ENCODE measurements at regions not wholly inside any gene's neighbourhood (a gene's known extent, or its start where the extent isn't known, plus 50 kb on each side); places are given as distances from the start of the nearest gene placed in this dataset.
"Not testable (repeated sequence)": the region's sequence is repeated elsewhere in the genome, so short reads cannot be mapped to it uniquely, and the experiment has no call there.

DNA sequence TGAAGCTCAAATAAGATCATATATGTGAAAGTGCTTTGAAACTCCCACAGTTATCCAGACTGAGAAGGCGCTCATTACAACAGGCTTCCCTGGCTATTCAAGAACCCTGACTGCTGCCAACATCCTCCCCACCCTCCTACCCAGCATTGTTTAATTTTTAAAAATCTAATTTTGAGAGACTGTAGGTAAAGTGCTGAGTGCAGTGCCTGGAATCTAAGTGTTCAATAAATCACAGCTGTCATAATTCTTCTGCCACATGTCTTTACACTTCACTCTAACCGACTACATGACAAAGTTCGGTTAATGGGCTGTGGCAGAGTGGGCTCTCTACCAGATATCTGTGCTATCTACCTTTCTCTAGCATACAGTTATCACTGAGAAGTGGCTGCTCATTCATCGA is 255.6 kb upstream of the C9orf72 start:
- DNase-seq: no peak

DNA sequence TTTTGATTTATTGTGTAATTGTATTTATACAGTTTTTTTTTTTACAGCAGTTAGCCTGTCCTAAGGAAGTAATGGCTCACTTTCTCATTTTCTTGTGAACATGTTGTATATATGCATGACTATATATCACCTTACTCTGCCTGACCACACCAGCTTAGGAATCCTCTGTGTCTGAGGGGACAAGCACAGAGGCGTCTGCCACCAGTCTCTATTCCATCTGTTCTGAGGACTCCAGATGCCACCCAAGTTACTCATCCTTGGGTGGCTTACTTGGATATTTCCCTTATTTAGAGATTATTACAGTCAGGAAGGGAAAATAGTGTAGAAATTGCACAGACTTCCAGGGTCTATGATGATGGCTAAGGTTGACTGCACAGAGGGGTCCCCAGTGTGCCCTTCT is 256.3 kb upstream of the C9orf72 start:
- DNase-seq: no peak

DNA sequence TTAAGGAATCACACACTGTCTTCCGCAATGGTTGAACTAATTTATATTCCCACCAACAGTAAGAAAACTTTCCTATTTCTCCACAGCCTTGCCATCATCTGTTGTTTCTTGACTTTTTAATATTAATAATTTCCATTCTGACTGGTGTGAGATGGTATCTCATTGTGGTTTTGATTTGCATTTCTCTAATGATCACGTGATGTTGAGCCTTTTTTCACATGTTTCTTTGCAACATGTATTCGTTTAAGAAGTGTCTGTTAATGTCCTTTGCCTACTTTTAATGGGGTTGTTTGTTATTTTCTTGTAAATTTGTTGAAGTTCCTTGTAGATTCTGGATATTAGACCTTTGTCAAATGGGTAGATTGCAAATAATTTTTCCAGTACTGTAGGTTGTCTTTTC is 258.8 kb upstream of the C9orf72 start:
- not testable (repeated sequence) for DNase-seq

DNA sequence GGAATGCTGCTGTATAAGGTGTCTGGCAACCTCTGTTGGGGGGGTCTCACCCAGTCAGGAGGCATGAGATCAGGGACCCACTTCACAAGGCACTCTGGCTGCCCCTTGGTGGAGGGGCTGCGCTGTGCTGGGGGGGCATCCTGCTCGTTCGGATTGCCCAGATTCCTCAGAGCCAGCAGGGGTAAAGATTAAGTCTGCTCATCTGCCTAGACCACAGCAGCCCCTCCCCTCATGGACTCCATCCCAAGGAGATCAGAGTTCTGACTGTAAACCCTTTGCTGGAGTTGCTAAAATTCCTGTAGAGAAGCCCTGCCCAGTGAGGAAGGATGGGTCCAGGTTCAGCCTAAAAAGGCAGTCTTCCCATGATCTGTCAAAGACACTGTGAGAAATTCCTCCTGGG is 262.0 kb upstream of the C9orf72 start:
- no peak for DNase-seq

DNA sequence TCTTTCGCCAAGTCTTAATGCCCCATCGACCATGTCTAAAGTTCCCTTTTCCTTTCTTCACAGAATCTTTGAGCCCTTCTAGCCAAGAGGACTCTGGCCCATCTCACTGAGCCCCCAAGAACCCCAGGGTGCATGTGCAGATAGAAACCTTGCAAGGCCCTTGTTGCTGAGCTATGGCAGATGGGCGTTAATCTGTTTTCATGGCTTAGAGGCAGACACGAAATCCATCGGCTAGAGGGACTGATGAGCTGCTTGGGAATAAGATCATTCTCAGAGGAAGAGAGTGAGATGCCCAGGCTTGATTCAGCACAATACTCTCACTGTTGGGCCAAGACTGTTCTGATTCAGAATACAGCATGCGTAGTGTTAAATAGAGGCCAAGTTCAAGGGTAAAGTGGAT is 262.5 kb upstream of the C9orf72 start:
- no peak for DNase-seq

DNA sequence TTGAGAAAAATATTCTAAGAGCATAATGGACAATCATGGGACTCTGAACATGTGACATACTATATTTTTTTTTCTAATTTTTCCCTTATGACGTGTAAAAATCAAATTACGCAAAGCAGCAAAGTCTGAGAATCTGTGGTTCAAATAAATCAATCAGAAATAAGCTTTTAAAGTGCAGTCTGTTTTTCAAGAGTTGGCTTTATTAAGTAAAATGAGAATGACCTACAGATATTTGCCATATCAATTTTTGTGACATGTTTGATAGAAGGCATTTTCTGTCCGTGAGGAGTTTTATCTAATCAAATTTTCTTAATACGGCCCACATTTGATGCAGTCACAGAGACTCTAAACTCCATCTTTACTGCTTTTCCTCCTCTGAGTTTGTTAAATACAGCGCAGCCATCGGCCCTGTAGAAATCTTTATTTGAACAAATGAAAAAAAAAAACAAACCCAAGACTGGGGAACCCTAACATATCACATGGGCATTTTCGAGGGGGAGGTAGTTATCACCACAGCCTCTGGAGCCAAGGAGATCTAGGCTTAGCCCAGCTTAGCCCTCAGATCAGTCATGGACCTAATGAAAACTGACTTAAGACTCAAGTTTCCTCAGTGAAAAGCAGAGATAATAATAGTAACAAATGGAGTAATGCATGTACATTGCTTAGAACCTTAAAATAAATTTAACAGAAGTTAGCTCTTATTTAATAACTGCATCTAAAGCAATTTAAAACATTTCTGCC is 263.6 kb upstream of the C9orf72 start:
- DNase-seq: no peak

DNA sequence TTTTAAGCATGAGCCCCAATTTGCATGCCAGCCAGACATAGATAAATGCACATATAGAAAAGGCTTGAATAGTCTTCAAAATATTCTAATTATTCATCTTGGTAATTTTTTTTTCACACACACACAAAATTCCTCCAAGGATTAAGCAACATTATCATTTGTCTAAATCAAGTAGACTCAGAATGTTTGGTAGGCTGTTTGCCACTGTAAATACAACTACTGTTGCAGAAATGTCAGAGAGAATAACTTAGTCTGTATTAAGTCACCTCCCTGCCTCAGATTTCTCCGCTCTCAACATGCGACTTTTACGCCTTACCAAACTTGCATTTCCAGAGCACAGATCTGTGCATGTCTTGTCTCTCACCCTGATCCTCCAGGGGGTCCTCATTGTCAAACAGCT is 265.6 kb upstream of the C9orf72 start:
- DNase-seq: no peak

DNA sequence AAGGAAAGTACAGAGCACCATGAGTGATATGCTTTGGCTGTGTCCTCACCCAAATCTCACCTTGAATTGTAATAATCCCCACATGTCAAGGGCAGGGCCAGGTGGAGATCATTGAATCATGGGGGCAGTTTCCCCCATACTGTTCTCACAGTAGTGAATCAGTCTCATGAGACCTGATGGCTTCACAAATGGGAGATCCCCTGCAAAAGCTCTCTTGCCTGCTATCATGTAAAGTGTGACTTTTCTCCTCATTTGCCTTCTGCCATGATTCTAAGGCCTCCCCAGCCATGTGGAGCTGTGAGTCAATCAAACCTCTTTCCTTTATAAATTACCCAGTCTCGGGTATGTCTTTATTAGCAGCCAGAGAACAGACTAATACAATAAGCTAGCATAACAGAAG is 266.5 kb upstream of the C9orf72 start:
- DNase-seq: not testable (repeated sequence)

DNA sequence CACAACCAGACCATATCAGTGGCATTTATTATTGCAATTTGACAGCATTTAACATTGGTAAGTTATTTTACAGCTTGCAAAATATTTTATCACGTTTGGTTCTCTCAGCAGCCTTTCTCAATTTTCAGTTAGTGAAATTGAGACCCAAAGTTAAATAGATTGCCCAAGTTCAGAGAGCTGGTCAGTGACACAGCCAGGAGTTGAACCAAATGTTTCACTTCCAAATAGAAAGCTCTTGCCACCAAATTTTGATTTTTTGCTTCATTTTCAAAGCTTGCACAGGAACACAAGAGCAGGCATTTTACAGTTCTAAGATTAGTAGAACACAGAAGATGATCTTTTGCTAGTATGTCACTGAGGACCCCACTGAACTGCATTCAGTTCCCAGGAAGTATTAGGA is 271.5 kb upstream of the C9orf72 start:
- no peak for DNase-seq

DNA sequence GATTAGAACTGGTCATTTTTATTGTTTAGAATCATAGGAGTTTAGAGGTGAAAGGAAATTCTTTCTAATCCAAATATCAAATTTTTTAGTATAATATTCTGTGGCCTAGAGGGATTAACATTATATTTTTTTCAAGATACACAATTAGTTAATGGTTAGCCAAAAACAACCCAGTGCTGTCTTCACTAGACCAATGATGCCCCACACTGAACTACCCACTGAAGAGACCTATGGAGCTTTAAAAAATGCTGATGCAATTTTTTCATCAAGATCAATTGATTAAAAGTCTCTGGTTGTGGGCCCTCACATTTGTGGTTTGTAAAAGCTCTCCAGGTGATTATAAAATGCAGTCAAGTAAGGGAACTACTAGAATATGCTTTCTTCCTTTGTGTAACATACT is 274.1 kb upstream of the C9orf72 start:
- no peak for DNase-seq

DNA sequence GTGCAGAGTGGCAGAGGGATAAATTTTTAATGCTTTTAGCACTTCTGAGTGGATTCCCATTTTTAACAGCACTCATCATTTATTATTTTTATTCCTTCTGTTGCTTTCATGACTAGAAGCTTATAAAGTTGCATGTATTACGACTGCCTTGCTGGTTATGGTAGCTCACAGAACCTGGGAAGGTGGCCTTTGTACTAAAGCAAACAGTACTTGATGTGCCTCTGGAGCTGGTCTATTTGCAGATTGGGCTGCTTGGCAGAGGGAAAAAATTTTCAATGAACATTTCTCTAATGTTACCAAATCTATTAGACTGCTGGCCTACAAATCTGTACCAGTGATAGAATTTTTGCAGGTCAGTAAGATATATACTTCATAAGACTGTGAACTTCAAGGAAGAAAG is 274.5 kb upstream of the C9orf72 start:
- no peak for DNase-seq

DNA sequence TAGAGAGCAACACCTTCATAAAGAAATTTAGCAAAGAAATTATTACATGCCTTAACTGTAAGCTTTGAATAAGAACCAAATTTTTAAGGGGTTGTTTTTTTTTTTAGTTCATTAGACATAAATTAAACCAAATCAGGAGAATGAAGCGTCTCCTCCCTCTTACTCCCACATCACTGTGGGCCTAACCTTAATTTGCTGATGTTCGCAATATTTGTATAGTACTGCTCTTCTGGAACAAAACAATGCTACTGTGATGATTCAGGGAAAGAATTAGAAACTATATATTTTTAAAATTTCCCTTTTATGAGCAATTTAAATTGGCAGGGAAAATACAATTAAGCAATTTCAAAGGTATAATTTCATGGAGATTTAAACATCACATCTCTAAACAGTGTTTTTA is 275.0 kb upstream of the C9orf72 start:
- no peak for DNase-seq

DNA sequence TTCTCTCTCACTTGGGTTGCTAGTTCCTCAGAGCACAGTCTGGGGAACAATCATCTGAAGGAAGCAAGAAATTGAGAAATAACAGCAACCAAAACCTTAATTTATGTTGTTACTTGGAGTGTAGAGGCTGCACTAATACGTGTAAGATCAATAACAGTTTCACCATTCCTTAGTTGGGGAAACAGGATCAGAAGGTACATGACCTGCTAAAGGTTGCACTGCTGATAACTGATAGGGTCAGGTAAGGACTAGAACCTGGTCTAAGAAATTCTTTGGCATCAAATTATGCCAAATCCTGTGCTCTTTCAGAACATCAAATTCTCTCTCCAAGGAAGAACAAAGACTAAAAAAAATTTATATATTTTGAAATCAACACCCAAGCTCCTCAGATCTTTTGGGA is 278.6 kb upstream of the C9orf72 start:
- DNase-seq: no peak

DNA sequence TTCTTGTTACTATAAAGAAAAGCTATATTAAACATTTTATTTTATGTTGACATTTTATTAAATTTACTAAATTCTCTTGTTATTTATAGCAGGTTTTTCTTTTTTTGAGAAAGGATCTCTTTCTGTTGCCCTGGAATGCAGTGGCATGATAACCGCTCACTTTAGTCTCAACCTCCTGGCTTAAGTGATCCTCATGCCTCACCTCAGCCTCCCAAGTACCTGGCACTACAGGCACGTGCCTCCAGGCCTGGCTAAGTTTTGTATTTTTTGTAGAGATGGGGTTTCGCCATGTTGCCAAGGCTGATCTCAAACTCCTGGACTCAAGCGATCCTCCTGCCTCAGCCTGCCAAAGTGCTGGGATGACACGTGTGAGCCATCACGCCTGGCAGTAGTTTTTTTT is 280.2 kb upstream of the C9orf72 start:
- no peak for DNase-seq

DNA sequence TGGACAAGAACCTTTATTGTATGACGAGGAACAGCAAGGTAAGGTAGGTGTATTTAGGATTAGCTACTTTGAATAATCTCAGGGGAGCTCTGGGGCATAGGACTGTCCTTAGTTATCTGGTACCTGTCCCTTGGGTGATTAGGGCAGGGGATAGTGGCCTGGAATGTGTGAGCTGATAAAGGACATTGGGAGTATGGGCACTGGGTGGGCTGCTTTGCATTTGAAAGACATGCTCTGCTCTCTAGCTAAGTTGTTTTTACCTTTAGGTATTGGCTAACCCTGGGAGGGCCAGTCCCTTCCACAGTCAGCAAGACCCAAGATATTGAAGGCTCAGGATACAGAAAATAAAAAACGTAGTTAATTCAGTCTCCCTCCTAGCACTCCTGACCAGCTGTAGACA is 282.8 kb upstream of the C9orf72 start:
- no peak for DNase-seq

DNA sequence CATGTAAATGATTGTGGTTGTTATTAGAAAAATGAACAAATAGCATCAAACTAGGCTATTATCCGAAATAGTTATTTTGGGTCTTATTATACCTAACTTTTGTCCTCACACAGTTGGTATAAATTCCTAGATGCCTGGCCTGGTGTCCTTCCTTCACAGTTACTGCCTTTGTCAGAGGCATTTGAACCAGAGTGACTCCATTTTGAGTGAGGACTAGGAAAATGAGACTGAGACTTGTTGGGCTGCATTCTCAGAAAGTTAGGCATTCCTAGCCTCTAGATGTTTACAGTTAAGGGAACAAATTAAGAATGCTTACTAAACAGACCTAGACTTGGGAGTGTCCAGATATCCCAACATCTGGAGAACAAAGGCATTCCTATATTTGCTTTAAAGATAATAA is 283.5 kb upstream of the C9orf72 start:
- DNase-seq: no peak

DNA sequence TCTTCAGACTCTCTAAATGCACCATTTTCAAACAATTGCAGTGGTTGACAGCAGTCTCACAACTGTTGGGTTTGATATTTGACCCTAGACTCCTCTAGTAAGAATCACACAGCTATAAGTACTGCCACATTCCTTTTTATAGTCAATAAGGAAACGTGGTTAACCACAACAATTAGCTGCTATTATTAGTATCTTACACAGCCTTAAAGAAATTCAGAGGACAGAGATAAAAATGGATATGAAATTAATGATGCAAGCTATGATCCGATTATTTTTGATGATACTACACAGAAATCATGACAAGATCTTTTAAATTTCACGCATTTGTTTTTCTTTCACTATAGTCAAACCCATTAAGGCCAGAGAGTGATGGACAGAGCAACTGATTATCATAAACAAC is 288.6 kb upstream of the C9orf72 start:
- DNase-seq: no peak

DNA sequence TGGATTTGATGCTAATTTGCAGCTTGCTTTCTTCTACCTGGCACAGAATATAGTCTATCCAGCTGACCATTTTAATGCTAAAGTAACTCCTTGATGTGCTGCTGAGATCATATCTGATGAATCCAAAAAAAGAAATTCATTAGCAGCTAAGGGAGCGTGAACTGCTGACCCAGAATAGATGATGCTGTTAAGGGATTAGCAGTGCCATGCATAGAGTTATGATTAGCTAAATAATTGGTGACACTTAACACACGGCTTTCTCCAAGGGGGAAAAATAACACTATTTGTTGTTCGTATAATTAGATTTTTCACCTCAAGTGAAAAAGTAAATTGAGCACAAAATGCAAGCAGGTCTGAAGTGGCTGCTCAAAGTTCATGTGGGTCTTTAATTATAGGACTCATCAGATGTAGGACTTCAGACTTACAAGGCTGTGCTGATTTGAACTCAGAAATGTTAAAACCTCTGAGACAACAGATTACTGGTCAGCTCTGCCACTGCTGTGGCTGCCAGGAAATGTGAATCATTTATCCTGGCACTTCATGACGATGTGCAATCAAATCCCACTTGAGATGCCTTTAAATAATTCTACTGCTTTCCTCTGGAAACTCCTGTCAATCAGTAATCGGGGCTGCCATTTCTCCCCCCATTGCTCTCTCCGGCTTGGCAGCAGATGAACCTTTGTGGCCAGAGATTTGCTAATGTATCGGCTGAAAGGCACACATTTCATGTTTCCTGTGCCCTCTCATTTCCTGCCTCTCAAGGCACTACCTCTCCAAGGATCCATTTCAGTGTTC is 291.6 kb upstream of the C9orf72 start:
- DNase-seq: no peak

DNA sequence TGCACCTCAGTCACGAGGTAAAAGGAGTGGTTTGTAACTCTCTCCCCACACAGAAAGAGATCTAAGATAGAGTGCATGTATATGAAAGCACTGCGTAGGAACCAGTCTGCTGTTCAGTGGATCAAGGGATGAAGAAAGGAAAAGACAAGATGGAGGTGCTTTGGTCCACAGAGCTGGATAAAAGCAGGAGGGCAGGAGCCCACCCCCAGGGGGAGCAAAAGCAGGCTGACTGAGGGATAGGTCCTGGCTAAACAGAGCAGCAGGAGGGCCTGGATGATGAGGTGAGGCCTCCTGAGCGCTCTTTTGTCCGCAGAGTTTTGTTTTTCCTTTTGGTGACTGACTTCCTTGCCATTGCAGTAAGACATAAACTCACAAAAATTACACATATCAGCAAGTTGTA is 293.5 kb upstream of the C9orf72 start:
- no peak for DNase-seq

DNA sequence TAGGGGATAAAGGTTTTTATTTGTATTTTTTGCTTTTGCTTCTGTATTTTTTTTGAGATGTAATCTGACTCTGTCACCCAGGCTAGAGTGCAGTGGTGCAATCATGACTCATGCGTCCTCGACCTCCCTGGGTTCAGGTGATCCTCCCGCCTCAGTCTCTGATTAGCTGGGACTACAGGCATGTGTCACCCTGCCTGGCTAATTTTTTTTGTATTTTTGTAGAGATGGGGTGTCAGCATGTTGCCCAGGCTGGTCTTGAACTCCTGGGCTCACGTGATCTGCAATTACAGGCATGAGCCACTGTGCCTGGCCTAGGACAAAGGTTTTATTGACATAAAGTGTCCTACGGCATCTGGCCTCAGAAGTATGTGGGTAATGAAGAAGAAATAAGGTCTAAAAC is 297.1 kb upstream of the C9orf72 start:
- DNase-seq: no peak

DNA sequence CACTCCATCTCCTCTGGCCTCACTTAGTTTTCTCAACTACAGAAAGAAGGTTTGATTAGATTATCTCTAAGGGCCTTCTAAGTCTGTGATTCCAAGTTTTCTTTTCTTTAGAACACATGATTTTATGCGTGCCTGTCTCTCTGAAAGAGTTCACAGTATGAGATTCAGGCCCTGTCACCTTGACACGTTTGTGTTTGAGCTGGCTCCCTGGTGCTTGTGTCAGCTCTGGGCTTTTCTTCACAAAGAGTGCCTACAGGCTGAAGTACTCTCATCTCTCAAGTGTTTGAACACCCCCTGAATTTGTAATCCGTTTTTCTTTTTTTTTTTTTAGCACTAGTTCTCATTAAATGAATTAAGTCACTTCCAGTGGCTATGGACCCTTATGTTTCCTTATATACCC is 306.9 kb upstream of the C9orf72 start:
- DNase-seq: no peak

DNA sequence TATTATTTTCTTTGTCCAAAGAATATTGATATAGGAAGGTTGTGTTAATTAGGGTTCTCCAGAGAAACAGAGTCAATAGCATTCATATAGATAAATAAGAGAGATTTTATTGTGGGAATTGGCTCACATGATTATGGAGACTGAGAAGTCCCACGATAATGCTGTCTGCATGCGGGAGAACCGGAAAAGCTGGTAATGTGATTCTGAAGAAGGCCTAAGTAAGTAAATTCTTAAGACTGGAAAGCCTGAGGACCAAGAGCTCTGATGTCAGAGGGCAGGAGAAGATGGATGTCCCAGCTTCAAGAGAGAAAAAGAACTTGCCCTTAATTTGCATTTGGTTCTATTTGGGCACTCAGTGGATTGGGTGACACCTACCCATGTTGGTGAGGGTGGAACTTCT is 307.4 kb upstream of the C9orf72 start:
- DNase-seq: no peak

DNA sequence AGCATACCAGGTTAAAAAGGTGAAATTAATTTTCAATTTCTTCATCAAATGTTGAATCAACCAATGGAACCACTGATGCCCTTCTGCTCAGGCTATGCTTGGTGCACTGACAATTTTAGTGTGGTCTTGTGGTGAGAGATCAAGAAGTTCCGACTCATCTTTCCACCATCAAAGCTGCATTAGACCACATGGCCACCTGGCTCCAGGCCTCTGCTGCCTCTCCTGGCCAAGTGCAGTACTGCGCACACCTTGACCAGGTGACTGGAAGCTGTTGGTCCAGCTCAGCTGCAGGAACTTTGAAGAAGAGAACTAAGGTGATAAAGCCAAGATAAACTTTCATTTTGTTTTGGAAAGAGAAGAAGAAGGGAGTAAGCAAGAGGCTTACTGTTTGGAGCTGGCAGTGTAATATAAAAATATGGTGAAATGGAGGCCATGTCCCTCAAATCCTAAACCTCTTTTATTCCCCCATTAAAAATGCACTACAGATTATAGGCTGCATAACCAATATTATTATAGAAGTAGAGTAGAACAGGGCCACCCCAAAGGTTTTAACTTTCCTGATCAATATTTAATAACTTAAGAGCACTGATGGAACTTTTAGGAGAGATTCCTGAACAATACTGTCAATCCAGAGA is 315.5 kb upstream of the C9orf72 start:
- DNase-seq: peak; percentile 3

DNA sequence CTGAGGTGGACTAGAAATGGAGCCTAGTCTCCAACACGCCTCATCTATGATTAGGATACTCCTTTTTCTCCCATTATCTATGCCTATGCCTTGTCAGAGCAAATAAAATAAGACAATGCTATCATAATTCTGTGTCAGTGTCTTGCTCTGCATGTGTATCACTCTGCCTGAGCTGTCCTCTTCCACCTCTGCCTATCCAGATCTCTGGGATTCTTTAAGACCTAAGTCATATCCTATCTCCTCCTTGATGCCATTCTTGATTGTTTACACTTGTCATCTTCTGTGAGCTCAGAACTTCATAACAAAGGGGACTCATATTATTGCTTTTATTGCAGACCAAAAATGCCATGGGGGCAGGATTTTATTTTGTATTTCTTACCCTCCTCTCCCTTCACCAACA is 351.2 kb upstream of the C9orf72 start:
- DNase-seq: no peak
